Ishikawa (cell line): ENCODE measurements at regions not wholly inside any gene's neighbourhood (a gene's known extent, or its start where the extent isn't known, plus 50 kb on each side); places are given as distances from the start of the nearest gene placed in this dataset.

ENCODE experiments used
- CEBPB ChIP-seq: IDR thresholded peaks from 2 replicates; pipeline ENCODE4 v1.6.1; 2012
- EGR1 ChIP-seq: IDR thresholded peaks from 2 replicates; pipeline ENCODE4 v1.6.1; 2012
- EP300 ChIP-seq: IDR thresholded peaks from 2 replicates; pipeline ENCODE4 v1.6.1; 2012; ENCODE audit warnings: borderline replicate concordance
- TAF1 ChIP-seq: IDR thresholded peaks from 2 replicates; pipeline ENCODE4 v1.6.1; 2012; ENCODE audit warnings: low read depth, mild to moderate bottlenecking
- TCF12 ChIP-seq: IDR thresholded peaks from 2 replicates; pipeline ENCODE4 v1.6.1; 2012; ENCODE audit warnings: low read depth
- TEAD4 ChIP-seq: IDR thresholded peaks from 2 replicates; pipeline ENCODE4 v1.6.1; 2012
- YY1 ChIP-seq: IDR thresholded peaks from 2 replicates; pipeline ENCODE4 v1.6.1; 2012; ENCODE audit warnings: low read depth
- TF ChIP-seq, protein P1 (sequence below): IDR thresholded peaks from 2 replicates; pipeline ENCODE4 v1.6.1; 2012

GRCh38 chr1:87629673-87630072 lies 301.0 kb downstream of the LMO4 start:
- TF ChIP-seq TAF1: no peak
- no peak for TF ChIP-seq YY1
- no peak for TF ChIP-seq EGR1
- no peak for TF ChIP-seq EP300
- TF ChIP-seq, protein P1, sequence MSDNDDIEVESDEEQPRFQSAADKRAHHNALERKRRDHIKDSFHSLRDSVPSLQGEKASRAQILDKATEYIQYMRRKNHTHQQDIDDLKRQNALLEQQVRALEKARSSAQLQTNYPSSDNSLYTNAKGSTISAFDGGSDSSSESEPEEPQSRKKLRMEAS: no peak
- no peak for TF ChIP-seq CEBPB
- TF ChIP-seq TCF12: no peak
- no peak for TF ChIP-seq TEAD4
